HG02588 (cell line): ENCODE measurements at regions not wholly inside any gene's neighbourhood (a gene's known extent, or its start where the extent isn't known, plus 50 kb on each side); places are given as distances from the start of the nearest gene placed in this dataset.

Experiments used
- ATAC-seq: cut with Tn5 transposase; IDR thresholded peaks from one replicate; pipeline ENCODE4 v1.9.1; 2021; ENCODE audit warnings: mild to moderate bottlenecking, moderate library complexity; ENCODE audit not compliant: unreplicated experiment

GRCh38 chr9:23287390-23287789, 538.6 kb downstream of the ELAVL2 start:
- no peak for ATAC-seq

DNA sequence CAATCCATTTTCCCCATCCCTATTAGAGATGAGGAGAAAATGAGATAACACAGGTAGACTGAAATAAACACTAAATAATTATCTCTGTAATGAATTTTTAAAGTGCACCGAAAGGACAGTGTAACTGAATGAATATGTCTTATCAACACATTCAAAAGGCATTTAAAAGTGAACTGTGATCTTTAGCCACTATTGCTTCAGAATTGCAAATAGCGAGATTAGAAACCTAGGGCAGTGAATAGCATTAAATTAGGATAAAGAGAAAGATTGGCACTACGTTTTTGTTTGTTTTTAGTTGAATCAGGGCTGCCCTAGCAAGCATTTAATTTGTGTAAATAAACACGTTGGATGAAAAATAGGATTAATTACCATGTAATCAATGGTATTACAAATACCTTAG, 537.5 kb downstream of the ELAVL2 start:
- no peak for ATAC-seq

GRCh38 chr9:23290973-23291372, 535.1 kb downstream of the ELAVL2 start:
- no peak for ATAC-seq

GRCh38 chr9:23302281-23302680, 523.8 kb downstream of the ELAVL2 start:
- no peak for ATAC-seq

DNA sequence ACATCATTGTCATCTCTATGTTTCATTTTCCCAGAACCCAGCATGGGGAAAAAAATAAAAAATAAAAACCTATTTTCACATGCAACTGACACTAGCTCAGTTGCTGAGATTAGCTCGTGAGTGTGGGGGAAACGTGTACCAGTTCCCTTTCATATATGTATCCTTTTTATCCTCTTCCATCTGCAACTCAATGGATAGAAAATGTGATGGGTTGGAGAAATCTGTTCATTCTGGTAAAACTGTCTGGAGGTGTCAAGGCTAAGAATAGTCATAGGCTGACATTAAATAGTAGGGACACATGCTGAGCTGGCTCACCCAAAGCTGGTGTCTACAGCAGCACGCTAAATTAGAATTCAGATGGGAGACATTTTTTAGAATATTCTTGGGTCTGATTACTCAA, 519.3 kb downstream of the ELAVL2 start:
- ATAC-seq = no peak

DNA sequence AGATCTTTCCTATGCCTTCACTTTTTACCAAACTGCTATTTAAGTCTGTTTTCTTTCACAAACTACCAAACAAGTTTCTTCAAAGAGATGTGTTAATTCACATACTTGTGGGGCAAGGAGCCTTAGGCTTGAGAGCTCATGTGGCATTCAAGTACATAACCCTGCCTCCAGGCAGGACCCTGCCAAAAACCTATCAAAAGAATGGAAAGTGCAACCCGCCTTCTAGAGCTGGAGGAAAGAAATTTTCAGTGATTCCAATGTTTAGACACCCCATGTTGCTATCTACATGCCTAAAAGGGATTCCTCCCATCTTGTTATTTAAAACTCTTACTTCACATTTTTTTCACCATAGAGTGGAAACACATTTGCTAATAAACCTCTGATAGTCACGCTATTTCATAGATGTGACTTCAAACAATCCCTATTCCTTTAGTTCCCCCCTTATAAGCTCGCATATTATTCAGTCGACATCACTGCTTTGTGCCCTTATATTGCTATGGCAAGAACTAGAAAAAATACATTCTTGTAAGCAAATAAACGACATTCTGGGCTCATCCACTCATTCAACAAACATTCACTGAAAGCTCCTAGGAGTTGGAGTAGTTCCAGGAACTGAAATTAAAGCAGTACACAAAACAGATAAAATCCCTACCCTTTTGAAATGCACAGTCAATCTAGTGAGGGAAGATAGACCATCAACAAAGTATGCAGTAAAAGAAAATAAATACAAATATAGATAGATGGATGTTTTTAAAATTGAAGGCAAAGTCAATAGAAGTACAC, 518.1 kb downstream of the ELAVL2 start:
- no peak for ATAC-seq

- no peak for ATAC-seq
These were observed 516.2 kb downstream of the ELAVL2 start for GRCh38 chr9:23309800-23310199.

- no peak for ATAC-seq
These were observed 511.8 kb downstream of the ELAVL2 start for GRCh38 chr9:23314247-23314646.

DNA sequence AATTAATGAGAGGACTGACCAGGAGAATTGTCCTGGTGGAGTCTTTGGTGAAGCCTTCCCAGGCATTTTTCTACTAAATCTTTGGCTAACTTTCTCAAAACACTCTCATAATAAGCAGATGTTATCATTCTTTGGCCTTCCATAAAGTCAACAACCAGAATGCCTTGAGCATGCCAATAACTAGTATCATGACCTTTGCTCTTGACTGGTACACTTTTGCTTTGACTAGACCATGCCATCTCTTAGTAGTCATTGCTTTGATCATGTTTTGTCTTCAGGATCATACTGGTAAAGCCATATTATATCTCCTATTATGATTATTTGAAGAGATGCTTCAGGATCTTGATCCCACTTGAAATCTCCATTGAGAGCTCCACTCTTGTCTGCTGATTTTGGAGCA, 506.9 kb downstream of the ELAVL2 start:
- ATAC-seq = no peak

- ATAC-seq = no peak
These were observed 505.0 kb downstream of the ELAVL2 start for GRCh38 chr9:23321049-23321448.

DNA sequence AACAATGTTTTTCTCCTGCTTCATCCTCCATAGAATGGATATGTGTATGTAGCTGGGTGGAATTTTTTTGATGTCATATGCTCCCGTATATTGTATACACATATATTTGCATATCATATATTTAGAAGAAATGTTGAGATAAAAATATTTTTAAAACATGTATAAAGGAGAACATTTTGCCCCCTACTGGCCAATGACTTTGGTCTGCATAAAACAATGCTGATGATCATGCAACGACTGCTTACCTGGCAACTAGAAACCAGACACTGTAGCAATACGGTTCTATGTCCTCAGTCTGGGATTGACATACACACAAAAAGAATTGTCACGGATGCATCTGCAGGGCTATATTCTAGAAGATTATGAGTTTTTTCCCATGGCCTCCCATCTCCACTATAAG, 503.6 kb downstream of the ELAVL2 start:
- no peak for ATAC-seq

DNA sequence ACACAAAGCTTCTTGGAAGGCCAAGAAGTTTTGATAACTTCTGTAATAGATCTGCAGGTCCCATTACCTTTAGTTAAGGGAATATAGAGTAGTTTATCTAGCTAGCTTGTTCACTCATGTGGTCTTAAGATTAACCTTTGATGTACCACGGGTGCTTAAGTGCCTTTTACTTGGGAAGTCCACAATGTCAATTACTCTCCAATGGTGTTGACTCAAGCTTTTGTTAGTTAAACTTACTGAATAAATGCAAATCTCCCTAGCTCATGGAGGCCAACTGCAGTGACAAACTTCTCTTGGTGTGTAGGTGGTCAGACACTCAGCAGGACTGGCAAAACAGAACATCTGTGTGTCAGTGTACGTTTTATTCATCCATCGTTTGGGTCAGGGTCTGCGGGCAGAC, 501.5 kb downstream of the ELAVL2 start:
- no peak for ATAC-seq

DNA sequence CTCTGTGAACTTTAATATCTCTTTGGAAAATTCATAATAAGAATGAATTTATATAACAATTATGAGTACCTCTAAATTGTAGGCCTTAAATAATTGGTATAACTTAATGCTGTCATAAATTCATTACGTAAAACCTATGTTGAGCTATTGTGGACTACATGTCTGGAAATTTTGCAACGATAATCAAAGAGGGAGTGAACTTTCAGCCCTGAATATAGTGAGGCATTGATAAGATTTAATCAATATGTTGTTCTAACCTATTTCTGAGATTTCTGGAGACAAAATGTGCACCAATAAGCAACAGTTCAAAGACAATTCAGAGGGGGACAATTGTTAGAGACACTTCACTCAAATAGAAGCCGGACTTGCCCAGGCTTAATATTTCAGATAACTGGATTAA, 499.4 kb downstream of the ELAVL2 start:
- ATAC-seq = no peak

DNA sequence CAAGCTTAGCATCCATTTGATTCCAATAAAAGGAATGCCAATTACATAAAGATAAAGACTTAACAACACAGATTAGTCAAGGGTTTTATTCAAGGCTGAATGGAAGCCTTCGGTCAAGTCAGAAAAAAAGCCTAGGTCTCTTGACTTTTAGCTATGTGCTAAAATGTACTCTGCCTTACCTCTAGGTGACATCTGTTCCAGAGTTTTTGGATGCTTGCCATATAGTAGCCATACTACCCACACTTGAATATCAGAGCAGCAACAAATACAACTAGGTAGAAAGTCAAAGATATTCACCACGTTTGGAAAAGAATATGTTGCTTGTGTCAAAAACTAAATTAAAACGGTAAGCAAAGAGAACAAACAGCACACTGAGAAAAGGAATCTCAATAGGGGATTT, 484.7 kb downstream of the ELAVL2 start:
- ATAC-seq = no peak

- ATAC-seq = no peak
These were observed 483.7 kb downstream of the ELAVL2 start for GRCh38 chr9:23342291-23342690.

DNA sequence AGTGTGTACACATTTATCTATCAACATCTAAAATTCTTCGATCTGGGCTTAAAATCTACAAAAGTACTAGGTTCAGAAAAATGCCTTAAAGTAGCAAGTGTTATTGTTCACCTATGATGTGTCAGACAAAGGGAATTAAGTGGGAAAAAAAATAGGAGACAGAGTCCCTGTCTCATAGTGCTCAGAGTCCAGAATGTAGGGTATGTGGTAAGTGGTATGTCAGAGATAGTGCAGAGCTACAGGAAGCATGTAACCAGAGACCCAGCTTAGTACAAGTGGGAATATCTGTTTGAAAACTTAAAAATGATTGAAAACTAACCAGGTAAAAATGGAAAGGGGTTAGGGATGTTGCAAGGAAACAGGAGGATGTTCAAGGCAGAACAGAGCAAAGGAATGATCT, 482.8 kb downstream of the ELAVL2 start:
- no peak for ATAC-seq

- ATAC-seq = no peak
These were observed 464.9 kb downstream of the ELAVL2 start for GRCh38 chr9:23361096-23361495.

GRCh38 chr9:23372703-23373102, 453.3 kb downstream of the ELAVL2 start:
- no peak for ATAC-seq

GRCh38 chr9:23375511-23375910, 450.5 kb downstream of the ELAVL2 start:
- no peak for ATAC-seq

DNA sequence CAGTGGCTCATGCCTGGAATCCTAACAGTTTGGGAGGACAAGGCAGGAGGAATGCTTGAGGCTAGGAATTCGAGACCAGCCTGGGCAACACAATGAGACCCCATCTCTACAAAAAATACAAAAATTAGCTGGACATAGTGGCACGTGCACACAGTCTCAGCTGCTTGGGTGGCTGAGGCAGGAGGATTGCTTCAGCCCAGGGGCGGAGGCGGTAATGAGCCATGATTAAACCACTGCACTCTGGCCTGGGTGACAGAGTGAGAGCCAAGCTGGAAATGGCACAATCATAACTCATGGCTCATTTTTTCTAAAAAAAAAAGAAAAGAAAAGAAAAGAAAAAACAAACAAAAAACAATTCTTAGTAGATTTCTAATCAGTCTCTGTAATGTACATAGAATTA, 446.2 kb downstream of the ELAVL2 start:
- no peak for ATAC-seq

DNA sequence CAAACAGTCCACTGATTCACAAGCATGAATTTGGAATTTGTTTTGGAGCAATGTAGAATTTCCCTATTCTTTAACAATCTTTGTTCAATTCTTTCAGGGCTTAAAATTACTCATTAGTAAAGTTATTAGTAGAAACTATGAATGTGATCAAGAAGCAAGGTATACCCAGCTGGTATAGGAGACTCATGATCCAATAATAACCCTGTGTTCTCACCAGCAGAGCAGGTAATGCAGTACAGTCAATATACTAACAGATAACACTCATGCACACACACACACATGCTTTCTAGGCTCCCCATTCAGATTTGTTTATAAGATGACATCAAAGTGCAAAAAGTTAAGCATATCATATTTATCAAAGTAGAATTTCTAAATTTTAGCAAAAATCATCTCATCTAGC, 445.2 kb downstream of the ELAVL2 start:
- no peak for ATAC-seq

DNA sequence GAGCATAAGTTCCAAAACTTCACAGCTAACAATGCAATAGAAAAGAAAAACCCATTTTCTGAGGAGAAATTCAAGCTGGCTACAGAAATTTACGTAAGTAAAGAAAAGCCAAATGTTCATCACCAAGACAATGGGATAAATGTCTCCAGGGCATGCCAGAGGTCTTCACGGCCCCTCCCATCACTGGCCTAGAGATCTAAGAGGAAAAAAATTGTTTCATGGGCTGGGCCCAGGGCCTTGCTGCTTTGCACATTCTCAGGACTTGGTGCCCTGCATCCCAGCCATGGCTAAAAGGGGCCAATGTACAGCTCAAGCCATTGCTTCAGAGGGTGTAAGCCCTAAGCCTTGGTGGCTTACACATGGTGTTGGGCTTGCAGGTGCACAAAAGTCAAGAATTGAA, 443.6 kb downstream of the ELAVL2 start:
- no peak for ATAC-seq

DNA sequence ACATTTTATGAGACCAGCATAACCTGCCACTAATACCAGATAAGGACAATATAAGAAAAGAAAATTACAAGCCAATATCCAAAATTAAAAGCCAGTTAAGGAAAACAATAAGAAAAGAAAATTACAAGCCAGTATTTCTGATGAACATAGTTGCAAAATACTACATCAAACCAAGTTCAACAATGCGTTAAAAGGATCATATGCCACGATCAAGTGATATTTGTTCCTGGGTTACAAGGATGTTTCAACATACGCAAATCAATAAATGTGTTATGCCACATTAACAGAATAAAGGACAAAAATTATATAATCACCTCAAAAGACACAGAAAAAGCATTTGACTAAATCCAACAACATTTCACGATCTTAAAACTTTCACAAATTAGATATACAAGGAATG, 431.9 kb downstream of the ELAVL2 start:
- no peak for ATAC-seq
